ENCODE measurements at regions not wholly inside any gene's neighbourhood (a gene's known extent, or its start where the extent isn't known, plus 50 kb on each side); places are given as distances from the start of the nearest gene placed in this dataset.

- TF ChIP-seq POLR2A (IDR thresholded peaks at IDR 0.05; ENCODE audit: low read depth, low read length) = no peak
- TF ChIP-seq POLR2AphosphoS5 (IDR thresholded peaks at IDR 0.05; ENCODE audit: low read depth, low read length) = no peak
Measured at GRCh38 chr2:33839791-33840190, 240.7 kb upstream of the FAM98A start.
